H1 (cell line): ENCODE measurements at regions not wholly inside any gene's neighbourhood (a gene's known extent, or its start where the extent isn't known, plus 50 kb on each side); places are given as distances from the start of the nearest gene placed in this dataset.

Experiments
- CTCF ChIA-PET: fragments of 300-600 bp; sonication (Branson Sonifier 250); formaldehyde crosslinking; loops from one replicate; lab custom pipeline; 2021; ENCODE audit not compliant: partially characterized antibody; lab: Charles Lee
- POLR2A ChIA-PET: fragments of 300-600 bp; sonication (Branson Sonifier 250); formaldehyde crosslinking; loops from one replicate; lab custom pipeline; 2021; ENCODE audit warnings: inconsistent platforms; ENCODE audit not compliant: partially characterized antibody; lab: Charles Lee
- DNase-seq, 2 experiments: peaks; one replicate each; pipeline versions ENCODE4 v3.0.0 to v3.0.0-alpha.2; 2010 to 2022; ENCODE audit warnings: low spot score in 2 of 2, low read depth in 1 of 2, mixed read lengths in 1 of 2
- FAIRE-seq: peaks from 2 replicates; lab custom pipeline; 2011; peaks lifted over from hg19 to GRCh38; lab: Jason Lieb, UNC
- H2AFZ ChIP-seq: 2 replicates; pipeline ENCODE4 v1.8.1; 2012; ENCODE audit warnings: low read length, inconsistent platforms
- H2AK5ac ChIP-seq: 2 replicates; pipeline ENCODE4 v1.6.1; 2013; ENCODE audit warnings: low read depth, low read length
- H2BK120ac ChIP-seq: replicated peaks from 2 replicates; pipeline ENCODE3; 2013; ENCODE audit warnings: low read depth, low read length, inconsistent platforms
- H2BK12ac ChIP-seq: 2 replicates; pipeline ENCODE4 v1.6.1; 2013; ENCODE audit warnings: low read depth, low read length
- H2BK15ac ChIP-seq: 2 replicates; pipeline ENCODE4 v1.6.1; 2013; ENCODE audit warnings: low read length
- H2BK20ac ChIP-seq: 2 replicates; pipeline ENCODE4 v1.6.1; 2013; ENCODE audit warnings: low read length
- H2BK5ac ChIP-seq: 2 replicates; pipeline ENCODE4 v1.6.1; 2013; ENCODE audit warnings: low read depth, low read length
- H3K14ac ChIP-seq: 2 replicates; pipeline ENCODE4 v1.6.1; 2013; ENCODE audit warnings: inconsistent platforms; ENCODE audit not compliant: insufficient read length
- H3K18ac ChIP-seq: 2 replicates; pipeline ENCODE4 v1.6.1; 2013; ENCODE audit warnings: low read length; ENCODE audit errors: extremely low read depth
- H3K23ac ChIP-seq: 2 replicates; pipeline ENCODE4 v1.6.1; 2013; ENCODE audit warnings: inconsistent platforms; ENCODE audit not compliant: insufficient read length
- H3K23me2 ChIP-seq: 2 replicates; pipeline ENCODE4 v1.6.1; 2013; ENCODE audit warnings: low read depth, low read length
- H3K27ac ChIP-seq: 2 replicates; pipeline ENCODE4 v1.6.1; 2011; ENCODE audit warnings: low read depth, low read length, inconsistent platforms
- H3K27me3 ChIP-seq, 4 experiments: replicated peaks in 1 of 4; 1 replicate in 1 of 4; 2 replicates in 3 of 4; pipeline versions ENCODE4 v1.6.1 to v1.8.1; 2011 to 2013; ENCODE audit warnings: low read length in 3 of 4, mild to moderate bottlenecking in 3 of 4, inconsistent platforms in 2 of 4, mixed read lengths in 2 of 4, moderate library complexity in 1 of 4; ENCODE audit not compliant: control insufficient read depth in 3 of 4, insufficient read depth in 3 of 4; ENCODE audit errors: extremely low read depth in 1 of 4
- H3K36me3 ChIP-seq, 4 experiments: 2 replicates each; pipeline versions ENCODE4 v1.6.1 to v1.8.1; 2011 to 2013; ENCODE audit warnings: mild to moderate bottlenecking in 4 of 4, low read length in 3 of 4, moderate library complexity in 2 of 4, control low read depth in 1 of 4, inconsistent platforms in 1 of 4; ENCODE audit not compliant: insufficient read depth in 4 of 4, control insufficient read depth in 2 of 4
- H3K4ac ChIP-seq: replicated peaks from 2 replicates; pipeline ENCODE3; 2013; ENCODE audit warnings: low read length, low read depth, mixed read lengths, inconsistent platforms; ENCODE audit not compliant: insufficient read length
- H3K4me1 ChIP-seq, 4 experiments: replicated peaks in 1 of 4; 1 replicate in 1 of 4; 2 replicates in 3 of 4; pipeline versions ENCODE4 v1.6.1 to v1.8.1; 2011 to 2013; ENCODE audit warnings: low read length in 3 of 4, inconsistent platforms in 2 of 4, mixed read lengths in 1 of 4; ENCODE audit not compliant: insufficient read depth in 4 of 4, control insufficient read depth in 3 of 4
- H3K4me2 ChIP-seq, 2 experiments: 2 replicates each; pipeline versions ENCODE4 v1.6.1 to v1.8.1; 2011 to 2013; ENCODE audit warnings: low read depth in 2 of 2, low read length in 2 of 2, control low read depth in 1 of 2, inconsistent platforms in 1 of 2, mild to moderate bottlenecking in 1 of 2; ENCODE audit not compliant: insufficient read depth in 1 of 2
- H3K4me3 ChIP-seq, 4 experiments: fragments of 200-600, 300-600 bp in 1 of 4; sonication (generic), shearing (Covaris generic), sonication (Bioruptor Twin) in 1 of 4; 2 replicates each; pipeline versions ENCODE4 v1.5.1 to v1.8.1; 2011 to 2016; ENCODE audit warnings: low read length in 4 of 4, low read depth in 3 of 4, control low read depth in 2 of 4, inconsistent platforms in 2 of 4, mild to moderate bottlenecking in 2 of 4, mixed read lengths in 1 of 4, moderate library complexity in 1 of 4; ENCODE audit not compliant: insufficient read depth in 2 of 4; ENCODE audit errors: extremely low read depth in 1 of 4
- H3K56ac ChIP-seq: replicated peaks from 2 replicates; pipeline ENCODE3; 2013; ENCODE audit warnings: low read depth, mild to moderate bottlenecking, mixed read lengths, low read length, inconsistent platforms; ENCODE audit not compliant: insufficient read length
- H3K79me1 ChIP-seq: 2 replicates; pipeline ENCODE4 v1.6.1; 2013; ENCODE audit warnings: low read depth, low read length, control low read depth
- H3K79me2 ChIP-seq, 2 experiments: 2 replicates each; pipeline versions ENCODE4 v1.6.1 to v1.8.1; 2012 to 2013; ENCODE audit warnings: low read length in 2 of 2, mild to moderate bottlenecking in 2 of 2, inconsistent platforms in 1 of 2; ENCODE audit not compliant: insufficient read depth in 2 of 2, control insufficient read depth in 1 of 2
- H3K9ac ChIP-seq, 4 experiments: replicated peaks in 1 of 4; 1 replicate in 1 of 4; 2 replicates in 3 of 4; pipeline versions ENCODE4 v1.6.1 to v1.8.1; 2011 to 2013; ENCODE audit warnings: low read depth in 3 of 4, low read length in 3 of 4, control low read depth in 2 of 4, mild to moderate bottlenecking in 2 of 4, moderate library complexity in 2 of 4, inconsistent platforms in 1 of 4; ENCODE audit errors: extremely low read depth in 1 of 4
- H3K9me3 ChIP-seq, 2 experiments: 2 replicates each; pipeline versions ENCODE4 v1.6.1 to v1.8.1; 2012 to 2013; ENCODE audit warnings: mild to moderate bottlenecking in 2 of 2, moderate library complexity in 2 of 2, control low read depth in 1 of 2, inconsistent platforms in 1 of 2, low read depth in 1 of 2, low read length in 1 of 2, mixed read lengths in 1 of 2; ENCODE audit not compliant: insufficient read depth in 2 of 2
- H4K20me1 ChIP-seq, 2 experiments: replicated peaks in 1 of 2; 2 replicates each; pipeline versions ENCODE3 to v1.8.1; 2011 to 2013; ENCODE audit warnings: inconsistent platforms in 2 of 2, low read length in 2 of 2, mild to moderate bottlenecking in 1 of 2; ENCODE audit not compliant: insufficient read depth in 2 of 2, control insufficient read depth in 1 of 2
- H4K5ac ChIP-seq: 2 replicates; pipeline ENCODE4 v1.6.1; 2013; ENCODE audit warnings: low read length, low read depth, mixed read lengths, inconsistent platforms; ENCODE audit not compliant: insufficient read length
- H4K8ac ChIP-seq: 2 replicates; pipeline ENCODE4 v1.8.0; 2013; ENCODE audit warnings: mild to moderate bottlenecking, moderate library complexity, low read length, inconsistent platforms; ENCODE audit not compliant: insufficient read depth; ENCODE audit errors: extremely low read depth
- H4K91ac ChIP-seq: replicated peaks from 2 replicates; pipeline ENCODE3; 2013; ENCODE audit warnings: low read length, mixed read lengths, inconsistent platforms; ENCODE audit not compliant: insufficient read length
- EZH2 ChIP-seq: fragments of 200-600 bp; sonication (generic); IDR thresholded peaks from 2 replicates; pipeline ENCODE4 v1.7.1; 2012; ENCODE audit warnings: low read depth, mild to moderate bottlenecking, moderate library complexity, low read length, inconsistent platforms; ENCODE audit not compliant: severe bottlenecking
- KDM5A ChIP-seq: fragments of 200-600 bp; IDR thresholded peaks from 2 replicates; pipeline ENCODE4 v1.7.1; 2012; ENCODE audit warnings: mild to moderate bottlenecking, low read length, inconsistent platforms, mixed read lengths
- RAD21 ChIP-seq, 2 experiments: IDR thresholded peaks in 1 of 2; conservative IDR thresholded peaks in 1 of 2; 2 replicates each; pipeline ENCODE4 v1.6.1; 2011; ENCODE audit warnings: low read depth in 2 of 2, low read length in 2 of 2, improper control_type of control experiment in 1 of 2, inconsistent platforms in 1 of 2, mild to moderate bottlenecking in 1 of 2, moderate library complexity in 1 of 2
- SRF ChIP-seq: IDR thresholded peaks from 2 replicates; pipeline ENCODE4 v1.6.1; 2011; ENCODE audit warnings: mild to moderate bottlenecking, low read depth, low read length, moderate library complexity
- TEAD4 ChIP-seq: IDR thresholded peaks from 2 replicates; pipeline ENCODE4 v1.6.1; 2012; ENCODE audit warnings: low read depth, low read length, inconsistent platforms, mixed read lengths
- WGBS, 2 experiments: shearing (Covaris generic) in 1 of 2; methylation state at CpG; one replicate each; pipeline versions ENCODE4 v1.1.6 to v1.1.7; 2013 to 2015; ENCODE audit warnings: low lambda C conversion rate in 2 of 2, mixed read lengths in 2 of 2, inconsistent platforms in 1 of 2, low coverage in 1 of 2, missing lambda C conversion rate in 1 of 2; ENCODE audit not compliant: insufficient replicate concordance in 2 of 2, insufficient coverage in 1 of 2, insufficient read length in 1 of 2; ENCODE audit errors: extremely low coverage in 1 of 2, missing lambda C conversion rate in 1 of 2; 5-methylcytosine and 5-hydroxymethylcytosine counted together

DNA sequence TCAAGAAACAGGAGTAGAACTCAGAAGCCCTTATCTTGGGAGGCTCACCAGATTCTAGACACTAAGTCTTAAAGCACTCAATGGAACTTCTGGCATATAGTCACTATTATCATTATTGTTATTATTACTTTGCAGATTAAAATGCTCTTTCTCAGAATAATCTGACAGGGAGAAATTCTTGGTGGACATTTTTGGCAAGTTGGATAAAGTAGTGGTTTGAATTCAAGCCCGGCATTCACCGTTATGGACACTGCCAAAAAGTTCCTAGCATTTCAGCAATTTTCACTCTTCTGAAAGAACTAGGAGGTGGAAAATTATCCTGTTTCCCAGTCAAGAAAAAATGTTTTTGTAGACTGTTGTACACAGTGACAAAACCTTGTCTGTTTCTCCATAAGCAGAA lies 179.6 kb upstream of the ISX start:
- 91% methylated on average over 2 of the region's 2 CpGs; no CpG with 5 or more reads in 1 of the 2 experiments for WGBS, 2 experiments

More for the DNA sequence above, 179.6 kb upstream of the ISX start:
- Histone ChIP-seq H3K56ac (no peak overlapping the region), H3K14ac (no peak overlapping the region), H2AK5ac (no peak overlapping the region), H2BK20ac (no peak overlapping the region), H3K4me1 (no peaks in the 10 kb centered on the region), H3K27me3 (no peaks in the 10 kb centered on the region), H4K5ac (no peak overlapping the region), H2AFZ (no peak overlapping the region), H2BK15ac (no peak overlapping the region), H3K79me1 (no peaks in the 10 kb centered on the region), H4K20me1 (no peaks in the 10 kb centered on the region), H4K8ac (no peak overlapping the region), H3K23ac (no peak overlapping the region), H2BK120ac (no peak overlapping the region), H4K91ac (no peak overlapping the region), H2BK12ac (no peak overlapping the region), H2BK5ac (no peak overlapping the region), H3K18ac (no peak overlapping the region), H3K4me2 (no peak overlapping the region), H3K4ac (no peak overlapping the region), H3K36me3 (no peaks in the 10 kb centered on the region), H3K4me3 (no peak overlapping the region), H3K9me3 (peaks cover 13 to 17% of the 10 kb centered on the region in 2 experiments; a peak in 3 of 4 replicates), H3K23me2 (no peaks in the 10 kb centered on the region), H3K79me2 (no peaks in the 10 kb centered on the region), H3K27ac (no peak overlapping the region), H3K9ac (no peak overlapping the region)
- FAIRE-seq (no peak), DNase-seq (no peak)
- CTCF ChIA-PET, result no interaction called here
- TF ChIP-seq EZH2 (no peak), TEAD4 (no peak), KDM5A (no peak), RAD21 (IDR thresholded peaks at IDR 0.05 in 1 of 2, conservative IDR thresholded peaks at IDR 0.05 in 1 of 2; ENCODE audit: low read depth in 2 of 2, low read length in 2 of 2) (no peak), SRF (no peak)
- POLR2A ChIA-PET, result no interaction called here
